PC-3 (cell line): ENCODE measurements at regions not wholly inside any gene's neighbourhood (a gene's known extent, or its start where the extent isn't known, plus 50 kb on each side); places are given as distances from the start of the nearest gene placed in this dataset.

Experiments used
- CTCF ChIP-seq: fragments of 300-600 bp; sonication (generic); conservative IDR thresholded peaks from 2 replicates; pipeline ENCODE4 v1.5.1; 2017; ENCODE audit warnings: antibody characterized with exemption, low read depth, mild to moderate bottlenecking, low read length
- EZH2phosphoT487 ChIP-seq: fragments of 300-600 bp; sonication (generic); IDR thresholded peaks from 2 replicates; pipeline ENCODE4 v1.6.1; 2018; ENCODE audit warnings: mild to moderate bottlenecking, antibody characterized with exemption, low read length, borderline replicate concordance

GRCh38 chr18:47552783-47553182, 301.3 kb upstream of the SKOR2 start:
- TF ChIP-seq CTCF, result no peak
- TF ChIP-seq EZH2phosphoT487, result no peak
